ENCODE measurements at regions not wholly inside any gene's neighbourhood (a gene's known extent, or its start where the extent isn't known, plus 50 kb on each side); places are given as distances from the start of the nearest gene placed in this dataset.

- CTCF ChIA-PET, result interaction anchor here (1.0 to 1.4 kb wide), 4 partner anchors 14 to 390 kb away, joined by 4 to 9 read pairs (median 8); partner anchors contain the start of gene TMEM200A
- H3K27me3 Mint-ChIP-seq (ENCODE audit: insufficient read depth, unreplicated experiment), result no peaks in the 10 kb centered on the region
- no TSS peak for BruUV-seq (replicated peaks)
- peak overlapping the region; percentile 86 for H3K27ac Mint-ChIP-seq (ENCODE audit: unreplicated experiment)
- Histone ChIP-seq H3K27me3 (replicated peaks; ENCODE audit: control insufficient read depth, insufficient read depth, low read length) (no peaks in the 10 kb centered on the region), H3K4me1 (peaks cover 37% of the 10 kb centered on the region), H3K9me3 (no peaks in the 10 kb centered on the region), H3K36me3 (ENCODE audit: control insufficient read depth, insufficient read depth, low read length) (no peaks in the 10 kb centered on the region; the same call in 1 of the 2 replicates), H3K4me3 (ENCODE audit: low read depth, low read length) (no peak overlapping the region)
- intact Hi-C loops (cut with micrococcal nuclease; ENCODE audit: unreplicated experiment), result loop anchor here (1.0 kb wide), 1 partner anchor 14 kb away; no protein-coding TSS in a partner anchor
- H3K4me3 Mint-ChIP-seq (ENCODE audit: unreplicated experiment), result no peak overlapping the region
- peak in 1 of 2 experiments; percentile 71 for DNase-seq
- no peak for TF ChIP-seq CTCF (IDR thresholded peaks at IDR 0.05; ENCODE audit: insufficient read depth in 1 of 2, low read depth in 1 of 2, low read length in 1 of 2, severe bottlenecking in 1 of 2, unreplicated experiment in 1 of 2)
- no peaks in the 10 kb centered on the region for H3K9me3 Mint-ChIP-seq (ENCODE audit: unreplicated experiment)
- no peaks in the 10 kb centered on the region for H3K36me3 Mint-ChIP-seq (ENCODE audit: insufficient read depth, unreplicated experiment)
- H3K4me1 Mint-ChIP-seq (ENCODE audit: low read depth, unreplicated experiment), result peaks cover 14% of the 10 kb centered on the region
- POLR2A ChIA-PET, result no interaction called here
These were observed 58.0 kb upstream of the TMEM200A start for GRCh38 chr6:130307752-130308361.

- no peaks in the 10 kb centered on the region for H3K36me3 Mint-ChIP-seq (ENCODE audit: insufficient read depth, unreplicated experiment)
- peaks cover 7% of the 10 kb centered on the region for H3K4me1 Mint-ChIP-seq (ENCODE audit: low read depth, unreplicated experiment)
- H3K27ac Mint-ChIP-seq (ENCODE audit: unreplicated experiment), result peak overlapping the region; percentile 86
- H3K4me3 ChIP-seq (ENCODE audit: low read depth, low read length), result no peak overlapping the region
- intact Hi-C loops (cut with micrococcal nuclease; ENCODE audit: unreplicated experiment), result no loop called here
- CTCF ChIA-PET, result interaction anchor here (1.0 kb wide), 1 partner anchor 12 kb away, joined by 3 read pairs; no protein-coding TSS in a partner anchor
- H3K9me3 ChIP-seq, result no peaks in the 10 kb centered on the region
- DNase-seq, result no peak
- no peak for TF ChIP-seq CTCF (IDR thresholded peaks at IDR 0.05; ENCODE audit: insufficient read depth in 1 of 2, low read depth in 1 of 2, low read length in 1 of 2, severe bottlenecking in 1 of 2, unreplicated experiment in 1 of 2)
- peaks cover 37% of the 10 kb centered on the region for H3K4me1 ChIP-seq
- no peaks in the 10 kb centered on the region for H3K36me3 ChIP-seq (ENCODE audit: control insufficient read depth, insufficient read depth, low read length)
- POLR2A ChIA-PET, result no interaction called here
- H3K27me3 ChIP-seq (replicated peaks; ENCODE audit: control insufficient read depth, insufficient read depth, low read length), result no peaks in the 10 kb centered on the region
- peaks cover 10% of the 10 kb centered on the region for H3K9me3 Mint-ChIP-seq (ENCODE audit: unreplicated experiment)
- no TSS peak for BruUV-seq (replicated peaks)
- H3K27me3 Mint-ChIP-seq (ENCODE audit: insufficient read depth, unreplicated experiment), result no peaks in the 10 kb centered on the region
- H3K4me3 Mint-ChIP-seq (ENCODE audit: unreplicated experiment), result no peak overlapping the region
These were observed 59.4 kb upstream of the TMEM200A start for GRCh38 chr6:130306377-130306776.

DNA sequence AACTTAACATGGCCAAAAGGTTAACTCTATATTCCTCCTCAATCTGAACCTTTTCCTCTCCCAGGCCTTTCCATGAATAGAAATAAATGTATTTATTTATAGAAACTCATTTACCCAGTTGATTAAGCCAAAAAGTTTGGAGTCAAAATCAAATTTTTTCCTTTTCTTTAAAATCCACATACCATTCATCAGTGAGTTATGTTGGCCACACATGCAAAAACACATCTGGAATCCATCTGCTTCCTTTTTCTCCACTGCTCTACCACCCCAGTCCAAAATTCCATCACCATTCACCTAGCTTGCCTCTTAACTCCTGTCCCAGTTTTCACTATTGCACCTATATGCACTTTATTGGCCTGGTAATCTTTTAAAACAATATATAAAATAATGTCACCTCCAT, 62.4 kb upstream of the TMEM200A start:
- Histone ChIP-seq H3K4me3 (ENCODE audit: low read depth, low read length) (no peak overlapping the region), H3K36me3 (ENCODE audit: control insufficient read depth, insufficient read depth, low read length) (no peaks in the 10 kb centered on the region), H3K4me1 (peaks cover 24% of the 10 kb centered on the region), H3K27me3 (replicated peaks; ENCODE audit: control insufficient read depth, insufficient read depth, low read length) (no peaks in the 10 kb centered on the region), H3K9me3 (no peaks in the 10 kb centered on the region)
- Mint-ChIP-seq H3K4me1 (ENCODE audit: low read depth, unreplicated experiment) (peaks cover 5% of the 10 kb centered on the region), H3K9me3 (ENCODE audit: unreplicated experiment) (peaks cover 13% of the 10 kb centered on the region), H3K36me3 (ENCODE audit: insufficient read depth, unreplicated experiment) (no peaks in the 10 kb centered on the region), H3K4me3 (ENCODE audit: unreplicated experiment) (no peak overlapping the region), H3K27me3 (ENCODE audit: insufficient read depth, unreplicated experiment) (no peaks in the 10 kb centered on the region), H3K27ac (ENCODE audit: unreplicated experiment) (no peak overlapping the region)
- intact Hi-C loops (cut with micrococcal nuclease; ENCODE audit: unreplicated experiment), result no loop called here
- ChIA-PET POLR2A (no interaction called here), CTCF (no interaction called here)
- TF ChIP-seq CTCF (IDR thresholded peaks at IDR 0.05; ENCODE audit: insufficient read depth in 1 of 2, low read depth in 1 of 2, low read length in 1 of 2, severe bottlenecking in 1 of 2, unreplicated experiment in 1 of 2), result no peak
- DNase-seq, result no peak
- BruUV-seq (replicated peaks), result no TSS peak

Data from Caco-2 (cell line).